KMS-11 (cell line): ENCODE measurements at regions not wholly inside any gene's neighbourhood (a gene's known extent, or its start where the extent isn't known, plus 50 kb on each side); places are given as distances from the start of the nearest gene placed in this dataset.

ENCODE experiments used
- H2AFZ ChIP-seq: fragments of 200-600 bp; sonication (generic); 2 replicates; pipeline ENCODE4 v1.6.1; 2016; ENCODE audit warnings: antibody characterized with exemption, mixed run types, low read depth
- H3K27ac ChIP-seq: fragments of 200-600 bp; sonication (generic); 2 replicates; pipeline ENCODE4 v1.6.1; 2016; ENCODE audit warnings: mild to moderate bottlenecking, mixed run types
- H3K27me3 ChIP-seq: fragments of 200-600 bp; sonication (generic); 2 replicates; pipeline ENCODE4 v1.6.1; 2017; ENCODE audit warnings: mild to moderate bottlenecking, low read depth, mixed run types, moderate library complexity; ENCODE audit not compliant: insufficient read depth
- H3K36me3 ChIP-seq: fragments of 200-600 bp; sonication (generic); 2 replicates; pipeline ENCODE4 v1.6.1; 2017; ENCODE audit warnings: mild to moderate bottlenecking, mixed run types; ENCODE audit not compliant: insufficient read depth
- H3K4me1 ChIP-seq: fragments of 200-600 bp; sonication (generic); 2 replicates; pipeline ENCODE4 v1.6.1; 2016; ENCODE audit warnings: mild to moderate bottlenecking, low read depth, mixed run types; ENCODE audit not compliant: poor library complexity, severe bottlenecking
- H3K4me2 ChIP-seq: fragments of 200-600 bp; sonication (generic); 2 replicates; pipeline ENCODE4 v1.7.0; 2016; ENCODE audit warnings: mild to moderate bottlenecking, mixed run types
- H3K4me3 ChIP-seq: fragments of 200-600 bp; sonication (generic); IDR thresholded peaks from 2 replicates; pipeline ENCODE4 v1.6.1; 2017; ENCODE audit warnings: low read depth, low read length, mixed read lengths; ENCODE audit not compliant: insufficient read depth
- H3K79me2 ChIP-seq: fragments of 200-600 bp; sonication (generic); 2 replicates; pipeline ENCODE4 v1.6.1; 2016; ENCODE audit warnings: low read depth, mixed run types; ENCODE audit not compliant: insufficient read depth
- H3K9ac ChIP-seq: fragments of 200-600 bp; sonication (generic); 2 replicates; pipeline ENCODE4 v1.6.1; 2016; ENCODE audit warnings: mild to moderate bottlenecking, mixed run types
- H4K20me1 ChIP-seq: fragments of 200-600 bp; sonication (generic); 2 replicates; pipeline ENCODE4 v1.6.1; 2016; ENCODE audit warnings: mild to moderate bottlenecking, mixed run types; ENCODE audit not compliant: insufficient read depth
- CTCF ChIP-seq: fragments of 200-600 bp; sonication (generic); conservative IDR thresholded peaks from 2 replicates; pipeline ENCODE4 v1.6.1; 2017; ENCODE audit warnings: low read depth, mild to moderate bottlenecking, antibody characterized with exemption, low read length, moderate library complexity, mixed read lengths

DNA sequence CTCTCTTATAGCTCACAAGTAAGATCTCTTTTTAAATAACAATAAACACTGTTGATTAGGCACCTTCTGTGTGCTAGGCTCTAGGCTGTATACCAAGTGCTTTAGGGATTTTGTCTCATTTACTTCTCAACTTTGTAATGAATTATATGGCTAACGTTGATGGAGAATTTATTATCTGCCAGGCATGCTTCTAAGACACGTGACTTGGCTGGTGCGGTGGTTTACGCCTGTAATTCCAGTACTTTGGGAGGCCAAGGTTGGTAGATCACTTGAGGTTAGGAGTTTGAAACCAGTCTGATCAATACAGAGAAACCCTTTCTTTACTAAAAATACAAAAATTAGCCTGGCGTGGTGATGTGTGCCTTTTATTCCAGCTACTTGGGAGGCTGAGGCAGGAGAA, 1202.8 kb upstream of the TMEM132C start:
- no peaks in the 10 kb centered on the region for H3K36me3 ChIP-seq
- H4K20me1 ChIP-seq, result no peaks in the 10 kb centered on the region
- H3K4me2 ChIP-seq, result no peak overlapping the region
- TF ChIP-seq CTCF, result no peak
- no peaks in the 10 kb centered on the region for H3K4me1 ChIP-seq
- no peak overlapping the region for H3K4me3 ChIP-seq
- no peak overlapping the region for H2AFZ ChIP-seq
- H3K27ac ChIP-seq, result no peak overlapping the region
- no peak overlapping the region for H3K9ac ChIP-seq
- no peaks in the 10 kb centered on the region for H3K27me3 ChIP-seq
- H3K79me2 ChIP-seq, result no peaks in the 10 kb centered on the region

DNA sequence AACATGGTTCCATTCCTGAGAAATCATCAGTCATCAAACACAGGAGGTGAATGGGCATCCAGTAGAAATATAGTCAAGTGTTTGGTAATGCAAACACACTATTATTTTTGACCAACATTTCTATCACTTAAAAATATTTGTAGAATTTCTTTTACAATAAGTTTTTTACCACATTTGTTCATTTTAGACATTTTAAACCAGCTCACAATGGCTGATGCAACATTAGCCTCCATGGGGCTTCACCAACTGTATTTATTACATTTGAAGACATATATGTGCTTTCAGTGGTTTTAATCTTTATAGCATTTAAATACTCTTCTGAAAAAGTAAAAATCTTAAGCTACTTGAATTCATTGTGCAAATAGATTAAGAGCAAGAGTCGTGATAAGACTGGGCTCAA, 1201.4 kb upstream of the TMEM132C start:
- Histone ChIP-seq H3K27me3 (no peaks in the 10 kb centered on the region), H3K79me2 (no peaks in the 10 kb centered on the region), H3K36me3 (no peaks in the 10 kb centered on the region), H2AFZ (no peak overlapping the region), H3K9ac (no peak overlapping the region), H3K4me1 (no peaks in the 10 kb centered on the region), H3K27ac (no peak overlapping the region), H3K4me3 (no peak overlapping the region), H3K4me2 (no peak overlapping the region), H4K20me1 (no peaks in the 10 kb centered on the region)
- no peak for TF ChIP-seq CTCF

- H4K20me1 ChIP-seq, result no peaks in the 10 kb centered on the region
- no peak overlapping the region for H2AFZ ChIP-seq
- TF ChIP-seq CTCF, result no peak
- no peaks in the 10 kb centered on the region for H3K36me3 ChIP-seq
- H3K4me3 ChIP-seq, result no peak overlapping the region
- no peak overlapping the region for H3K9ac ChIP-seq
- no peaks in the 10 kb centered on the region for H3K79me2 ChIP-seq
- H3K27me3 ChIP-seq, result no peaks in the 10 kb centered on the region
- no peaks in the 10 kb centered on the region for H3K4me1 ChIP-seq
- no peak overlapping the region for H3K27ac ChIP-seq
- H3K4me2 ChIP-seq, result no peak overlapping the region
Measured at GRCh38 chr12:127070515-127071157, 1196.3 kb upstream of the TMEM132C start.

DNA sequence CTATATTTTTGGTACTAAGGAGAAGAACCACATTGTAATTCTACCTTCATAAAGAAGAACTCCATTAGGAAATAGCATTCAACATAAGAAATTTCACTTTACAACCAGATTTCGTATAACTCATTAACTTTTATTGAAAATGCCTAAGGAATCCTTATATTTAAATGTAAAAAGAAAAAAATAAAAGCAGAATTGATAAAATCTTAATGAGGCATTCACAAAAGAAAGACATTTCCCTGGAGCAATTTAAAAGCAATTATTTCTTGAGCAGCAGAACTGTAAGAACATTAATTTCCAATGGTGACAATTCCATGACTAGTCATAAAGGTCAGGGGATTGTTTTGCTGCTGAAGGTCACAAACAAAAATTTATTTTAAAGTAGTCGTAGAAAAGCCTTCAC, 1192.8 kb upstream of the TMEM132C start:
- no peaks in the 10 kb centered on the region for H4K20me1 ChIP-seq
- H3K36me3 ChIP-seq, result no peaks in the 10 kb centered on the region
- no peak overlapping the region for H2AFZ ChIP-seq
- H3K9ac ChIP-seq, result no peak overlapping the region
- no peaks in the 10 kb centered on the region for H3K27me3 ChIP-seq
- TF ChIP-seq CTCF, result no peak
- H3K4me2 ChIP-seq, result no peak overlapping the region
- H3K4me3 ChIP-seq, result no peak overlapping the region
- no peaks in the 10 kb centered on the region for H3K79me2 ChIP-seq
- H3K27ac ChIP-seq, result no peak overlapping the region
- H3K4me1 ChIP-seq, result no peaks in the 10 kb centered on the region
